Dendritic cell treated with granulocyte-macrophage colony-stimulating factor and Interleukin-4, amounts not matched to agents 40 ng/mL and 50 ng/mL, for 4 days (primary cell): ENCODE measurements at regions not wholly inside any gene's neighbourhood (a gene's known extent, or its start where the extent isn't known, plus 50 kb on each side); places are given as distances from the start of the nearest gene placed in this dataset.
A peak's percentile ranks its signal among the peaks of the same experiment; 100 is the strongest.

ENCODE experiments used
- H3K27ac Mint-ChIP-seq: one replicate; pipeline ENCODE4 v1.8.0; 2022; ENCODE audit warnings: mild to moderate bottlenecking, mixed read lengths
- H3K27me3 Mint-ChIP-seq: one replicate; pipeline ENCODE4 v1.8.0; 2022; ENCODE audit warnings: mild to moderate bottlenecking, mixed read lengths
- H3K36me3 Mint-ChIP-seq: one replicate; pipeline ENCODE4 v1.8.0; 2022; ENCODE audit warnings: low read depth, mixed read lengths
- H3K4me1 Mint-ChIP-seq: one replicate; pipeline ENCODE4 v1.8.0; 2022; ENCODE audit warnings: low read depth, mixed read lengths
- H3K4me3 Mint-ChIP-seq: one replicate; pipeline ENCODE4 v1.8.0; 2022; ENCODE audit warnings: mild to moderate bottlenecking, moderate library complexity, mixed read lengths
- H3K9me3 Mint-ChIP-seq: one replicate; pipeline ENCODE4 v1.8.0; 2022; ENCODE audit warnings: mixed read lengths
- intact Hi-C: fragments of 100-400 bp; cut with micrococcal nuclease; formaldehyde crosslinking; loops from one replicate; pipeline ENCODE4 v1.15.0; 2022

- Mint-ChIP-seq H3K27me3 (no peaks in the 10 kb centered on the region), H3K4me1 (no peaks in the 10 kb centered on the region)
- intact Hi-C loops, result no loop called here
These were observed 105.3 kb upstream of the TENT5A start for GRCh38 chr6:81857812-81858211.

GRCh38 chr6:81856872-81857271, 104.4 kb upstream of the TENT5A start:
- intact Hi-C loops, result no loop called here
- Mint-ChIP-seq H3K27me3 (no peaks in the 10 kb centered on the region), H3K4me1 (no peaks in the 10 kb centered on the region), H3K4me3 (no peak overlapping the region), H3K36me3 (no peaks in the 10 kb centered on the region), H3K27ac (no peak overlapping the region), H3K9me3 (peaks cover under 1% of the 10 kb centered on the region)

More at GRCh38 chr6:81857812-81858211, 105.3 kb upstream of the TENT5A start:
- no peak overlapping the region for H3K4me3 Mint-ChIP-seq
- H3K9me3 Mint-ChIP-seq, result no peaks in the 10 kb centered on the region
- H3K27ac Mint-ChIP-seq, result no peak overlapping the region
- no peaks in the 10 kb centered on the region for H3K36me3 Mint-ChIP-seq

- intact Hi-C loops, result no loop called here
- H3K9me3 Mint-ChIP-seq, result peaks cover 21% of the 10 kb centered on the region
- H3K4me1 Mint-ChIP-seq, result no peaks in the 10 kb centered on the region
- H3K4me3 Mint-ChIP-seq, result no peak overlapping the region
- H3K27me3 Mint-ChIP-seq, result no peaks in the 10 kb centered on the region
- H3K36me3 Mint-ChIP-seq, result no peaks in the 10 kb centered on the region
- no peak overlapping the region for H3K27ac Mint-ChIP-seq
These were observed 102.0 kb upstream of the TENT5A start for GRCh38 chr6:81854474-81854873.

GRCh38 chr6:81853975-81854374, 101.5 kb upstream of the TENT5A start:
- Mint-ChIP-seq H3K27ac (no peak overlapping the region), H3K9me3 (peaks cover 21% of the 10 kb centered on the region), H3K4me1 (no peaks in the 10 kb centered on the region), H3K4me3 (no peak overlapping the region), H3K27me3 (no peaks in the 10 kb centered on the region), H3K36me3 (no peaks in the 10 kb centered on the region)
- intact Hi-C loops, result no loop called here

GRCh38 chr6:81849248-81849647, 96.8 kb upstream of the TENT5A start:
- H3K4me1 Mint-ChIP-seq, result no peaks in the 10 kb centered on the region
- no peaks in the 10 kb centered on the region for H3K36me3 Mint-ChIP-seq
- H3K4me3 Mint-ChIP-seq, result no peak overlapping the region
- peaks cover 29% of the 10 kb centered on the region for H3K9me3 Mint-ChIP-seq
- H3K27ac Mint-ChIP-seq, result no peak overlapping the region
- intact Hi-C loops, result no loop called here
- no peaks in the 10 kb centered on the region for H3K27me3 Mint-ChIP-seq

- H3K9me3 Mint-ChIP-seq, result peaks cover 29% of the 10 kb centered on the region
- H3K27ac Mint-ChIP-seq, result no peak overlapping the region
- H3K36me3 Mint-ChIP-seq, result no peaks in the 10 kb centered on the region
- H3K4me1 Mint-ChIP-seq, result no peaks in the 10 kb centered on the region
- no peaks in the 10 kb centered on the region for H3K27me3 Mint-ChIP-seq
- no peak overlapping the region for H3K4me3 Mint-ChIP-seq
- intact Hi-C loops, result no loop called here
These were observed 95.4 kb upstream of the TENT5A start for GRCh38 chr6:81847866-81848265.

GRCh38 chr6:81844686-81845085, 92.2 kb upstream of the TENT5A start:
- no peak overlapping the region for H3K27ac Mint-ChIP-seq
- peaks cover 8% of the 10 kb centered on the region for H3K9me3 Mint-ChIP-seq
- intact Hi-C loops, result no loop called here
- no peaks in the 10 kb centered on the region for H3K27me3 Mint-ChIP-seq
- H3K4me1 Mint-ChIP-seq, result no peaks in the 10 kb centered on the region
- no peaks in the 10 kb centered on the region for H3K36me3 Mint-ChIP-seq
- H3K4me3 Mint-ChIP-seq, result no peak overlapping the region

- Mint-ChIP-seq H3K4me1 (peaks cover 7% of the 10 kb centered on the region), H3K27me3 (no peaks in the 10 kb centered on the region), H3K9me3 (peaks cover 6% of the 10 kb centered on the region), H3K27ac (no peak overlapping the region), H3K36me3 (no peaks in the 10 kb centered on the region), H3K4me3 (no peak overlapping the region)
- intact Hi-C loops, result no loop called here
These were observed 90.8 kb upstream of the TENT5A start for GRCh38 chr6:81843302-81843701.

GRCh38 chr6:81842254-81842653, 89.8 kb upstream of the TENT5A start:
- intact Hi-C loops, result no loop called here
- Mint-ChIP-seq H3K4me1 (peaks cover 7% of the 10 kb centered on the region), H3K36me3 (no peaks in the 10 kb centered on the region), H3K9me3 (no peaks in the 10 kb centered on the region), H3K4me3 (no peak overlapping the region), H3K27ac (no peak overlapping the region), H3K27me3 (no peaks in the 10 kb centered on the region)

GRCh38 chr6:81838724-81839426, 86.4 kb upstream of the TENT5A start:
- no peak overlapping the region for H3K4me3 Mint-ChIP-seq
- peak overlapping the region; percentile 2 for H3K27ac Mint-ChIP-seq
- peaks cover 14% of the 10 kb centered on the region for H3K9me3 Mint-ChIP-seq
- H3K4me1 Mint-ChIP-seq, result peaks cover 13% of the 10 kb centered on the region
- H3K27me3 Mint-ChIP-seq, result no peaks in the 10 kb centered on the region
- H3K36me3 Mint-ChIP-seq, result no peaks in the 10 kb centered on the region
- intact Hi-C loops, result loop anchor here (5.0 kb wide), 1 partner anchor 82 kb away; no protein-coding TSS in a partner anchor

- intact Hi-C loops, result loop anchor here (5.0 kb wide), 1 partner anchor 81 kb away; no protein-coding TSS in a partner anchor
- H3K4me3 Mint-ChIP-seq, result no peak overlapping the region
- H3K27ac Mint-ChIP-seq, result no peak overlapping the region
- H3K36me3 Mint-ChIP-seq, result no peaks in the 10 kb centered on the region
- H3K4me1 Mint-ChIP-seq, result peaks cover 13% of the 10 kb centered on the region
- no peaks in the 10 kb centered on the region for H3K27me3 Mint-ChIP-seq
- H3K9me3 Mint-ChIP-seq, result peaks cover 14% of the 10 kb centered on the region
These were observed 85.5 kb upstream of the TENT5A start for GRCh38 chr6:81838031-81838430.

GRCh38 chr6:81834141-81834681, 81.7 kb upstream of the TENT5A start:
- H3K4me3 Mint-ChIP-seq, result no peak overlapping the region
- peaks cover 14% of the 10 kb centered on the region for H3K9me3 Mint-ChIP-seq
- peaks cover 13% of the 10 kb centered on the region for H3K4me1 Mint-ChIP-seq
- no peaks in the 10 kb centered on the region for H3K27me3 Mint-ChIP-seq
- no peak overlapping the region for H3K27ac Mint-ChIP-seq
- intact Hi-C loops, result no loop called here
- no peaks in the 10 kb centered on the region for H3K36me3 Mint-ChIP-seq

- no peak overlapping the region for H3K4me3 Mint-ChIP-seq
- no peaks in the 10 kb centered on the region for H3K36me3 Mint-ChIP-seq
- intact Hi-C loops, result no loop called here
- H3K4me1 Mint-ChIP-seq, result peaks cover 6% of the 10 kb centered on the region
- peaks cover 14% of the 10 kb centered on the region for H3K9me3 Mint-ChIP-seq
- H3K27ac Mint-ChIP-seq, result no peak overlapping the region
- no peaks in the 10 kb centered on the region for H3K27me3 Mint-ChIP-seq
These were observed 79.8 kb upstream of the TENT5A start for GRCh38 chr6:81832304-81832703.

GRCh38 chr6:81831274-81831673, 78.8 kb upstream of the TENT5A start:
- H3K27me3 Mint-ChIP-seq, result no peaks in the 10 kb centered on the region
- no peak overlapping the region for H3K27ac Mint-ChIP-seq
- H3K4me1 Mint-ChIP-seq, result peaks cover 6% of the 10 kb centered on the region
- H3K36me3 Mint-ChIP-seq, result no peaks in the 10 kb centered on the region
- no peak overlapping the region for H3K4me3 Mint-ChIP-seq
- intact Hi-C loops, result no loop called here
- H3K9me3 Mint-ChIP-seq, result peaks cover 18% of the 10 kb centered on the region

- Mint-ChIP-seq H3K27me3 (no peaks in the 10 kb centered on the region), H3K4me3 (no peak overlapping the region), H3K36me3 (no peaks in the 10 kb centered on the region), H3K4me1 (no peaks in the 10 kb centered on the region), H3K9me3 (peaks cover 11% of the 10 kb centered on the region), H3K27ac (no peak overlapping the region)
- intact Hi-C loops, result no loop called here
These were observed 74.3 kb upstream of the TENT5A start for GRCh38 chr6:81826784-81827183.
